ENCODE measurements at regions not wholly inside any gene's neighbourhood (a gene's known extent, or its start where the extent isn't known, plus 50 kb on each side); places are given as distances from the start of the nearest gene placed in this dataset.

GRCh38 chr1:221012120-221012519, 132.9 kb downstream of the HLX start:
- TF ChIP-seq EP300 (IDR thresholded peaks at IDR 0.05) (no peak), POLR2A (IDR thresholded peaks at IDR 0.05) (no peak)
